Heart left ventricle (tissue), 13 donors: ENCODE measurements at regions not wholly inside any gene's neighbourhood (a gene's known extent, or its start where the extent isn't known, plus 50 kb on each side); places are given as distances from the start of the nearest gene placed in this dataset.

Source experiments
- CTCF ChIP-seq, 12 donors: fragments of 200-600 bp; sonication (generic) in 4 of 12; IDR thresholded peaks; one replicate each; pipeline versions ENCODE4 v1.5.0 to v1.8.0; 2018 to 2022; ENCODE audit warnings: antibody characterized with exemption in 12 of 12, mild to moderate bottlenecking in 5 of 12
- POLR2A ChIP-seq, 2 donors: fragments of 450-650 bp; IDR thresholded peaks; one replicate each; pipeline ENCODE4 v1.6.1; 2017; ENCODE audit warnings: antibody characterized with exemption in 2 of 2, mild to moderate bottlenecking in 2 of 2, moderate library complexity in 2 of 2
- donor health status: ischemic (EF 13 %, LVEDD 7.1; RV severe dilation, severe dysfunction).
- donor health status: DM: no; HTN: yes; CAD: no.
- donor health status: DM: no; HTN: no; CAD: no.
- donor health status: ischemic (EF 25% LVEDD 6.9; RV normal size, moderate dysfunction).
- donor health status: ischemic (EF 25% LVEDD 5.7; RV mildly dilated, moderate dysfunction).
- donor health status: ischemic (EF 35%, LVEDD 5.7; RV mildly dilated, moderate dysfunction).
- donor health status: nonischemic (EF 11% LVEDD 7.7; RV severe dilation, severe dysfunction).
- donor health status: DM: yes; HTN: yes; CAD: no.
- donor health status: PGD.
- donor health status: ischemic (EF 29% LVEDD 5.4; RV normal size, mild dysfunction).
- donor health status: nonischemic (EF 23%, LVEDD 6.1; RV moderate dilation, normal function).

DNA sequence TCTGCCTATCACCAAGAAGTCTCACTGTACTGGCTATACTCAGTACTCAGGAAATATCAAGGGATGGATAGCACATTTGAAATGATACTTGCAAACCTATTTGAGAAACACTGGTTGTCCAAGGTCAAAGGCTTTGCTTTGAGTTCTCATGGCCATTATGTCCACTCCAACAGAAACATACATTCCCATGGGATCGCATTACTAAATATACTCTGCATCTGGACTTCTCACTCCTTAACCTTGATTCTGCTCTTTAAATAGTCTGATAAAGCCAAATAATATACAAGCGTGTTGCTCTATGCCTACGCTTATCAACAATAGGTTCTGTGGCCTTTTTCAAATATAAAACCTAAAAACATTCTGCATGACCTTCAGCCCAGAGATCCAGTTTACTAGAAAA lies 1054.8 kb downstream of the MRPL39 start:
- no peak for TF ChIP-seq CTCF (IDR thresholded peaks at IDR 0.05)
- TF ChIP-seq POLR2A (IDR thresholded peaks at IDR 0.05): no peak
